H9 (cell line): ENCODE measurements at regions not wholly inside any gene's neighbourhood (a gene's known extent, or its start where the extent isn't known, plus 50 kb on each side); places are given as distances from the start of the nearest gene placed in this dataset.

Experiments used
- DNase-seq: peaks from one replicate; pipeline ENCODE4 v3.0.0-alpha.2; 2017
- H2AFZ ChIP-seq: one replicate; pipeline ENCODE4 v1.6.1; 2013; ENCODE audit warnings: mild to moderate bottlenecking, low read length, control low read depth, moderate library complexity
- H2AK5ac ChIP-seq: 2 replicates; pipeline ENCODE4 v1.6.1; 2013; ENCODE audit warnings: low read length, control low read depth, mixed read lengths; ENCODE audit not compliant: insufficient read length
- H2BK120ac ChIP-seq: one replicate; pipeline ENCODE4 v1.6.1; 2013; ENCODE audit warnings: low read depth, mild to moderate bottlenecking, low read length, control low read depth, inconsistent platforms; ENCODE audit not compliant: poor library complexity, severe bottlenecking
- H2BK12ac ChIP-seq: 2 replicates; pipeline ENCODE4 v1.6.1; 2013; ENCODE audit warnings: low read length, control low read depth, mixed read lengths, low read depth; ENCODE audit not compliant: insufficient read length
- H2BK15ac ChIP-seq: 2 replicates; pipeline ENCODE4 v1.6.1; 2013; ENCODE audit warnings: low read depth, low read length, control low read depth
- H2BK20ac ChIP-seq: one replicate; pipeline ENCODE4 v1.6.1; 2013; ENCODE audit warnings: low read depth, mild to moderate bottlenecking, low read length, control low read depth, inconsistent platforms; ENCODE audit not compliant: poor library complexity, severe bottlenecking
- H2BK5ac ChIP-seq: 2 replicates; pipeline ENCODE4 v1.6.1; 2013; ENCODE audit warnings: low read length, control low read depth, mixed read lengths; ENCODE audit not compliant: insufficient read length
- H3K14ac ChIP-seq: 2 replicates; pipeline ENCODE4 v1.6.1; 2013; ENCODE audit warnings: low read length, control low read depth; ENCODE audit not compliant: insufficient read depth
- H3K18ac ChIP-seq: 2 replicates; pipeline ENCODE4 v1.6.1; 2013; ENCODE audit warnings: low read depth, mild to moderate bottlenecking, mixed read lengths, low read length, control low read depth; ENCODE audit not compliant: insufficient read length
- H3K23ac ChIP-seq: 2 replicates; pipeline ENCODE4 v1.6.1; 2013; ENCODE audit warnings: low read length, control low read depth, mixed read lengths, low read depth; ENCODE audit not compliant: insufficient read length
- H3K23me2 ChIP-seq: 2 replicates; pipeline ENCODE4 v1.6.1; 2013; ENCODE audit warnings: low read depth, mild to moderate bottlenecking, mixed read lengths, low read length, control low read depth; ENCODE audit not compliant: insufficient read length, poor library complexity, severe bottlenecking
- H3K27ac ChIP-seq: 2 replicates; pipeline ENCODE4 v1.5.1; 2013; ENCODE audit warnings: low read length, control low read depth, mixed read lengths, low read depth; ENCODE audit not compliant: insufficient read length
- H3K27me3 ChIP-seq: 2 replicates; pipeline ENCODE4 v1.6.1; 2013; ENCODE audit warnings: low read length, control low read depth, inconsistent platforms; ENCODE audit not compliant: insufficient read depth
- H3K4ac ChIP-seq: 2 replicates; pipeline ENCODE4 v1.6.1; 2013; ENCODE audit warnings: low read depth, mild to moderate bottlenecking, control low read depth, inconsistent platforms, low read length, moderate library complexity
- H3K4me1 ChIP-seq: 2 replicates; pipeline ENCODE4 v1.6.1; 2013; ENCODE audit warnings: low read length, control low read depth, inconsistent platforms; ENCODE audit not compliant: insufficient read depth
- H3K4me2 ChIP-seq: 2 replicates; pipeline ENCODE4 v1.6.1; 2013; ENCODE audit warnings: low read length, control low read depth, mixed read lengths; ENCODE audit not compliant: insufficient read length, insufficient read depth
- H3K56ac ChIP-seq: 2 replicates; pipeline ENCODE4 v1.6.1; 2013; ENCODE audit warnings: low read depth, mild to moderate bottlenecking, mixed read lengths, low read length, control low read depth; ENCODE audit not compliant: insufficient read length
- H3K79me1 ChIP-seq: 2 replicates; pipeline ENCODE4 v1.6.1; 2013; ENCODE audit warnings: low read depth, mild to moderate bottlenecking, moderate library complexity, low read length, control low read depth, inconsistent platforms; ENCODE audit not compliant: insufficient read depth, poor library complexity, severe bottlenecking
- H3K79me2 ChIP-seq: 2 replicates; pipeline ENCODE4 v1.6.1; 2013; ENCODE audit warnings: low read length, control low read depth, inconsistent platforms; ENCODE audit not compliant: insufficient read depth
- H3K9ac ChIP-seq: 2 replicates; pipeline ENCODE4 v1.6.1; 2013; ENCODE audit warnings: low read length, control low read depth, mixed read lengths; ENCODE audit not compliant: insufficient read length; ENCODE audit errors: extremely low read depth
- H3K9me3 ChIP-seq: one replicate; pipeline ENCODE4 v1.6.1; 2013; ENCODE audit warnings: low read depth, low read length, inconsistent platforms; ENCODE audit not compliant: control insufficient read depth
- H3T11ph ChIP-seq: one replicate; pipeline ENCODE4 v1.6.1; 2013; ENCODE audit warnings: mild to moderate bottlenecking, low read length, control low read depth, inconsistent platforms
- H4K20me1 ChIP-seq: one replicate; pipeline ENCODE4 v1.6.1; 2013; ENCODE audit not compliant: control insufficient read depth, insufficient read length, insufficient read depth
- H4K5ac ChIP-seq: 2 replicates; pipeline ENCODE4 v1.6.1; 2013; ENCODE audit warnings: low read depth, mild to moderate bottlenecking, mixed read lengths, low read length, control low read depth; ENCODE audit not compliant: insufficient read length
- H4K8ac ChIP-seq: replicated peaks from 2 replicates; pipeline ENCODE4 v1.6.1; 2013; ENCODE audit warnings: low read length, control low read depth, mixed read lengths, low read depth; ENCODE audit not compliant: insufficient read length
- H4K91ac ChIP-seq: 2 replicates; pipeline ENCODE4 v1.6.1; 2013; ENCODE audit warnings: low read depth, mild to moderate bottlenecking, moderate library complexity, mixed read lengths, low read length, control low read depth; ENCODE audit not compliant: insufficient read length
- H3K27ac Mint-ChIP-seq, 3 experiments: 2 replicates in 2 of 3; 3 replicates in 1 of 3; pipeline ENCODE4 v1.8.0; 2020 to 2021; ENCODE audit warnings: mixed read lengths in 3 of 3, mild to moderate bottlenecking in 1 of 3, moderate library complexity in 1 of 3
- H3K27me3 Mint-ChIP-seq: 2 replicates; pipeline ENCODE4 v1.8.0; 2021; ENCODE audit warnings: low read depth, mild to moderate bottlenecking, moderate library complexity, mixed read lengths
- H3K36me3 Mint-ChIP-seq, 3 experiments: 2 replicates in 2 of 3; 3 replicates in 1 of 3; pipeline ENCODE4 v1.8.0; 2020 to 2021; ENCODE audit warnings: low read depth in 3 of 3, mixed read lengths in 3 of 3; ENCODE audit not compliant: insufficient read depth in 1 of 3
- H3K4me1 Mint-ChIP-seq, 2 experiments: 2 replicates each; pipeline ENCODE4 v1.8.0; 2020; ENCODE audit warnings: mixed read lengths in 2 of 2
- H3K4me3 Mint-ChIP-seq, 2 experiments: 2 replicates in 1 of 2; 3 replicates in 1 of 2; pipeline ENCODE4 v1.8.0; 2020 to 2021; ENCODE audit warnings: mild to moderate bottlenecking in 2 of 2, mixed read lengths in 2 of 2, moderate library complexity in 1 of 2
- H3K9me3 Mint-ChIP-seq, 2 experiments: 2 replicates in 1 of 2; 3 replicates in 1 of 2; pipeline ENCODE4 v1.8.0; 2020; ENCODE audit warnings: mild to moderate bottlenecking in 2 of 2, mixed read lengths in 2 of 2, moderate library complexity in 1 of 2
- CTCF ChIP-seq: fragments of 200-600 bp; sonication (generic); conservative IDR thresholded peaks from 3 replicates; pipeline ENCODE4 v1.8.0; 2021; ENCODE audit warnings: antibody characterized with exemption, mild to moderate bottlenecking

GRCh38 chr2:37439131-37439642, 94.8 kb downstream of the QPCT start:
- Histone ChIP-seq H3K27me3 (no peaks in the 10 kb centered on the region), H3K23me2 (no peaks in the 10 kb centered on the region), H2BK12ac (no peak overlapping the region), H3K79me1 (no peaks in the 10 kb centered on the region), H3K27ac (no peak overlapping the region), H3K56ac (no peak overlapping the region), H2BK5ac (no peak overlapping the region), H2BK20ac (no peak overlapping the region), H2BK15ac (no peak overlapping the region), H3K4me1 (no peaks in the 10 kb centered on the region), H3K9me3 (peaks cover 8% of the 10 kb centered on the region), H3K9ac (no peak overlapping the region), H2AK5ac (no peak overlapping the region), H3K18ac (no peak overlapping the region), H4K8ac (no peak overlapping the region), H3K4me2 (no peak overlapping the region), H3K4ac (no peak overlapping the region), H4K20me1 (no peaks in the 10 kb centered on the region), H3K14ac (no peak overlapping the region), H2AFZ (no peak overlapping the region), H4K5ac (no peak overlapping the region), H3K23ac (no peak overlapping the region), H2BK120ac (no peak overlapping the region), H4K91ac (no peak overlapping the region), H3T11ph (no peak overlapping the region), H3K79me2 (no peaks in the 10 kb centered on the region)
- Mint-ChIP-seq H3K4me3 (no peak overlapping the region), H3K27me3 (no peaks in the 10 kb centered on the region; the same call in 1 of the 2 replicates), H3K27ac (no peak overlapping the region), H3K4me1 (no peaks in the 10 kb centered on the region), H3K9me3 (peaks cover 14% of the 10 kb centered on the region in 2 experiments), H3K36me3 (peaks cover 2 to 9% (median 3%) of the 10 kb centered on the region in 3 experiments; a peak in 3 of 7 replicates)
- TF ChIP-seq CTCF: no peak
- no peak for DNase-seq
